Activated naive CD8-positive, alpha-beta T cell treated with anti-CD3 and anti-CD28 coated beads, Interleukin-2, amount 50 U/mL, for 24 hours (primary cell): ENCODE measurements at regions not wholly inside any gene's neighbourhood (a gene's known extent, or its start where the extent isn't known, plus 50 kb on each side); places are given as distances from the start of the nearest gene placed in this dataset.
"Not testable (repeated sequence)": the region's sequence is repeated elsewhere in the genome, so short reads cannot be mapped to it uniquely, and the experiment has no call there.

Experiments
- ATAC-seq: fragments of 150-1000 bp; cut with Tn5 transposase; one replicate; pipeline ENCODE4 v1.10.0; 2021
- DNase-seq: peaks from one replicate; pipeline ENCODE4 v3.0.0; 2021
- H3K27ac Mint-ChIP-seq: one replicate; pipeline ENCODE4 v1.8.0; 2021; ENCODE audit warnings: mild to moderate bottlenecking, mixed read lengths
- H3K27me3 Mint-ChIP-seq: one replicate; pipeline ENCODE4 v1.8.0; 2021; ENCODE audit warnings: mixed read lengths
- H3K36me3 Mint-ChIP-seq: one replicate; pipeline ENCODE4 v1.8.0; 2021; ENCODE audit warnings: low read depth, mixed read lengths
- H3K4me1 Mint-ChIP-seq: one replicate; pipeline ENCODE4 v1.8.0; 2021; ENCODE audit warnings: mixed read lengths
- H3K4me3 Mint-ChIP-seq: one replicate; pipeline ENCODE4 v1.8.0; 2021; ENCODE audit warnings: mild to moderate bottlenecking, moderate library complexity, mixed read lengths
- H3K9me3 Mint-ChIP-seq: one replicate; pipeline ENCODE4 v1.8.0; 2021; ENCODE audit warnings: mixed read lengths

DNA sequence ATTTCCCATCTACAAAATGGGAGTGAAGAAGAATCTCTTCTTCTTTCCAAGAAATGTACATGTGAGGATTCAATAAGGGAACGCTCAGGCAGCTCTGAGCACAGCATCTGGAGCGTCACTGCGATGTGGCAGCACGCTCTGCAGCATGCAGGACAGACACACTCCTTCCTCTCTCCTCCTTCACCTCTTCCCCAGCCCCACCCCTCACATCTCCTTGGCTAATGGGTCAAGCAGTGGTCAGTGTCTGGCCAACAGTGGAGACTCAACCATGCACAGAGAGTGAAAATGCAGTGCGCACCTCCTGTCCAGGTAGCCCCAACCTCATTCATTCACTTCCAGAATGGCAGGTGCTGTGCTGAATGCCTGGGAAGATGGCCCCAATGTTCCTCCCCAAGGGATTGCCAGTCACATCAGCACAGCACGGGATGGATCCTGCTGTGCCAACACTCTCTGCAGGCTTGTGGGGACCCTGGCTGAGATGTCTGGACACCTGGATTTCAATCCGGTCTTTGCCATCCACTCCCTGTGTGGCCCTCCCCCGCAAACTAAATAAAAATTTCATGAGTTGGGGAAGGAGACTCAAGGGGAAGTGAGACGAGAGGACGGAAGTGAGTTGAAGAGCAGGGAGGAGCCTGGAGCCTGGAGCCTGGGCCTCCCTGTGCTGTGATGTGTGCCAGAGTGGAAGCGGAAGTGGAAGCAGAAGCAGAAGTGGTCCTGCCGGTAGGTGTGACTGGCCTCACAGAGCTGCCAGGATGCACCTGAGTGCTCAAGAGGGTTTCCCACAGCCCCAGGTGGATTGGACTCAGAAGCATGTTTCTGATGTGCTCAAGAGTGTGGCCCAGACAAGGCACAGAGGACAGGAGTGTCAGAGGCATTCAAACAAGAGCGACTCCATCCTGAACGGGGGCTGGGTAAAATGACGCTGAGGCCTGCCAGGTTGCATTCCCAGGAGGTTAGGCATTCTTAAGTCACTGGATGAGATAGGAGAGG lies 163.9 kb downstream of the SMAD6 start:
- Mint-ChIP-seq H3K36me3 (no peaks in the 10 kb centered on the region), H3K4me1 (peaks cover 14% of the 10 kb centered on the region), H3K4me3 (no peak overlapping the region), H3K27ac (peak overlapping the region; percentile 7), H3K27me3 (peaks cover 26% of the 10 kb centered on the region), H3K9me3 (no peaks in the 10 kb centered on the region)
- DNase-seq = peak; percentile 24
- peak; percentile 44 for ATAC-seq

DNA sequence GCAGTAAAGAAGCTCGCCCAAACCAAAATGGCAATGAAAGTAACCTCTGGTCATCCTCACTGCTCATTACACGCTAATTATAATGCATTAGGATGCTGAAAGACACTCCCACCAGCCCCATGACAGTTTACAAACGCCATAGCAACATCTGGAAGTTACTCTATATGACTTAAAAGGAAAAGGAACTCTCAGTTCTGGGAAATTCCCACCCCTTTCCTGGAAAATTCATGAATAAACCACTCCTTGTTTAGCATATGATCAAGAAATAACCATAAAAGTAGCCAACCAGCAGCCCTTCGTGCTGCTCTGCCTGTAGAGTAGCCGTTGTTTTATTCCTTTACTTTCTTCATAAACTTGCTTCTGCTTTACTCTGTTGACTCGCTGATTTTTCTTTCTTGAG lies 164.6 kb downstream of the SMAD6 start:
- H3K36me3 Mint-ChIP-seq = no peaks in the 10 kb centered on the region
- ATAC-seq = no peak

DNA sequence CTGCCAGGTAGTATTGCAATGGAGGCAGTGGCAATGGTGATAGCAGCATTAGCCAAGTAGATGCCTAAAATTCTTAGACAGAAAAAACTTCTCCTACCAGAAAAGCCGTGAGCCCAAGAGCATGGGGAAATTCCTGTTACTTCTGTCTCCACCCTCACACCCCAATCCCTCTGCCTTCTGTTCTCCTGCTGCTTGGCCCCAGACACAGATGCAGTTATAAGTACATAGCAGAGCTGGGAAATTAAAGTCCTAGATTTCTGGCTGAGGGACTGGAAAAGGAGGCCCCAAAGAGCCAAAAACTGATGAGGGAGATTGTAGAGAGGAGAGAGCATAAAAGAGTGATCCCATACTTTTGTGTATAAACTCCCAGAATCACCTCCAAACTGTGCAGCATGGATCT lies 166.9 kb downstream of the SMAD6 start:
- no peaks in the 10 kb centered on the region for H3K9me3 Mint-ChIP-seq
- DNase-seq (no peak), ATAC-seq (no peak)
- peaks cover 8% of the 10 kb centered on the region for H3K4me1 Mint-ChIP-seq
- no peak overlapping the region for H3K4me3 Mint-ChIP-seq
- H3K36me3 Mint-ChIP-seq = no peaks in the 10 kb centered on the region
- peaks cover 22% of the 10 kb centered on the region for H3K27me3 Mint-ChIP-seq
- H3K27ac Mint-ChIP-seq = no peak overlapping the region

More for the DNA sequence above, 164.6 kb downstream of the SMAD6 start:
- Mint-ChIP-seq H3K27ac (no peak overlapping the region), H3K4me3 (no peak overlapping the region), H3K4me1 (peaks cover 14% of the 10 kb centered on the region), H3K27me3 (peaks cover 27% of the 10 kb centered on the region), H3K9me3 (no peaks in the 10 kb centered on the region)
- DNase-seq = no peak

DNA sequence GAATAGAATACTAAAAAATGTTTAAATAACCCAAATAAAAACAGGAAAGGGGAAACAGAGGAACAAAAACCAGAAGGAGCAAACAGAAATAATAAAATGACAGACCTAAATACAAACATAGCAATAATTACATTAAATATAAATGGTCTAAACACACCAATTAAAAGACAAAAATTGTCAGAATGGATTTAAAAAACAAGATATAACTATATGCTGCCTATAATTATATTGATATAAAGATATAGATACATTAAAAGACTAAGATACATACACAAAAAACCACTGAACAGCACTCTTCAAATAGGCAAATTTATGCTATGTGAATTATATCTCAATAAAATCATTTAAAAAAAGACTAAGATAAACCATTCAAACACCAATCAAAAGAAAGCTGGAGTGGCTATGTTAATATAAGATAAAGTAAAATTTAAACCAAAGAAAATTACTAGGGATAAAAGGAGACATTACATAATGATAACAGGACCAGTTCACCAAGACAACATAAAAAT lies 168.9 kb downstream of the SMAD6 start:
- Mint-ChIP-seq H3K4me3 (no peak overlapping the region), H3K27ac (no peak overlapping the region), H3K4me1 (peaks cover 7% of the 10 kb centered on the region), H3K36me3 (no peaks in the 10 kb centered on the region), H3K27me3 (peaks cover 22% of the 10 kb centered on the region), H3K9me3 (no peaks in the 10 kb centered on the region)
- ATAC-seq = no peak
- no peak for DNase-seq

DNA sequence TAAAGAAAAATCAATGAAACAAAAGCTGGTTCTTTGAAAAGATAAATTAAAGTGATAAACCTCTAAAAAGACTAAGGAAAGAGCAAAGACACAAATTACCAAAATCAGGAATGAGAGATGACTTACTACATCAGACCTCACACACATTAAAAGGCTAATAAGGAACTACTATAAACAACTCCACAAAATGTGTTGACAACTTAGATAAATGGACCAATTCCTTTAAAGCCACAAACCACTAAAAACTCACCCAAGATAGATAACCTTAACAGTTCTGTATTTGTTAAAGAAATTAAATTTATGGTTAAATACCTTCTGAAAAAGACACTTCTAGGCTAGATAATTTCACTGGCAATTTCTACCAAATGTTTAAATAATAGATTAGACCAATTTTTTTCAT lies 170.4 kb downstream of the SMAD6 start:
- H3K9me3 Mint-ChIP-seq = no peaks in the 10 kb centered on the region
- no peak for DNase-seq
- H3K27ac Mint-ChIP-seq = no peak overlapping the region
- peaks cover 21% of the 10 kb centered on the region for H3K27me3 Mint-ChIP-seq
- no peak overlapping the region for H3K4me3 Mint-ChIP-seq
- ATAC-seq = no peak
- H3K36me3 Mint-ChIP-seq = no peaks in the 10 kb centered on the region
- no peaks in the 10 kb centered on the region for H3K4me1 Mint-ChIP-seq

DNA sequence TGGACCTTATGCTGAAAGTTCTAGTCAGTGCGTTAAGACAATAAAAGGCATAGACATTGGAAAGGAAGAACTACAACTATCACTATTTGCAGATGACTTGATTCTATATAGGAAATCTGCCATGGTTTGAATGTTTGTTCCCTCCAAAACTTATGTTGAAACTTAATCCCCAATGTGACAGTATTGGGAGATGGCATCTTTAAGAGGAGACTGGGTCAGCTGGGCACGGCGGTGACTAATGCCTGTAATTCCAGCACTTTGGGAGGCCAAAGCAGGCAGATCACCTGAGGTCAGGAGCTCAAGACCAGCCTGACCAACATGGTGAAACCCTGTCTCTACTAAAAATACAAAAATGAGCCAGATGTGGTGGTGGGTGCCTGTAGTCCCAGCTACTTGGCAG lies 171.3 kb downstream of the SMAD6 start:
- not testable (repeated sequence) for H3K9me3 Mint-ChIP-seq, ATAC-seq, H3K4me3 Mint-ChIP-seq, H3K4me1 Mint-ChIP-seq, H3K27ac Mint-ChIP-seq, H3K36me3 Mint-ChIP-seq, DNase-seq
- H3K27me3 Mint-ChIP-seq = peaks cover 14% of the 10 kb centered on the region

DNA sequence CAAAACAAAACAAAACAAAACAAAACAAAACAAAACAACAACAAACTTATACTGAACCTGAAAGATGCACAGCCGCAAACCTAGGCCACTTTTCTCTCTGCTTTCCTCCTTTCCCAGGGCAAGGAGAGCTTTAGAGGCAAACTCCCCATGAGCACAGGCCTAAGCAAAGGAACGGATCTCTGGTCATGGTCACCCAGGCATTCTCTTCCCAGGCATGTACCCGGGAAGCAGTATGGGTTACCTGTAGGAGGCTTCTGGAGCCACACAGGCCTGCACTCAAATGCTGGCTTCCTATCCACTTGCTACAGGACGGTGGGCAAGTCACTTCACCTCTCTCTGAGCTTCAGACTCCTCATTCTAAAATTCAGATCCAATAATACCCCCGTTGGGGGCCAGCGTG lies 171.8 kb downstream of the SMAD6 start:
- H3K4me1 Mint-ChIP-seq = no peaks in the 10 kb centered on the region
- H3K4me3 Mint-ChIP-seq = no peak overlapping the region
- ATAC-seq (no peak), DNase-seq (no peak)
- H3K36me3 Mint-ChIP-seq = no peaks in the 10 kb centered on the region
- H3K9me3 Mint-ChIP-seq = no peaks in the 10 kb centered on the region
- H3K27ac Mint-ChIP-seq = no peak overlapping the region
- H3K27me3 Mint-ChIP-seq = peaks cover 10% of the 10 kb centered on the region

DNA sequence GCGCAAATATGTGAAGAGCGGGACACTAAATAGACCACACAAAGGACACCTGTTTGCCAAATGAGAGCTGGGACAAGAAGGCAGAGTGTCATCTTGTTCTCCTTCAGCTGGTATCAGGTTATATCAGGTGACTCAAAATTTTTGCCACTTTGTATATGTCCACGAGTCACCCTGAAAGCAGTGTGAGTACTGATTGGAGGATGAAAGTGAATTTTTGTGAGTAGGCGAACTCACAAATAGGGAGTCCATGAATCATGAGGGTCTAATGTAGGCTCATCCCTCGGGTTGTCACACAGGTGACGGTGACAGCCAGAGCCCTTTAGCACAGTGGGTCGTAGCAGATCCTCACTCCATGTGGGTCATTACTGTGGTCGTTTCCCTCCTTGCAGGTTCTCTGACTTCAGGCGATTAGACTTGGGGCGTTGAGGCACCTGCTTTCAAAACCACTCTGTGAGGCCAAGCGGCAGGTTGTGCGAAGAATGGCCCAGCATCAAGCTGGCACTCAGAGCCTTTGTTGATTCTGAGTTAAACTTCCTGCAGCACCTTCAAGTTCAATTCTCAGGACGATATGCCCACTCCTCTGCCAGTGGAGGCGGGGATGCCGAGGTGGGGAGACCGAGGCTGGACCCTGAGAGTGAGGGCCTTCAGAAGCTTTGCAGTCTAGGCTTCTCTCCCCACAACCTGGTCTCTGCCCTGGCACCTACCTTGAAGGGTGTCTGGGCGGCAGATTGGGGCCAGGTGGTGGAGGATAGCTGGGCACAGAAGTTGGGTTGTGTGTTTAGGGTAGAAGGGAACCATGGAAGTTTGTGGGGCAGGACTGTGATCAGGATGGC lies 173.8 kb downstream of the SMAD6 start:
- no peak overlapping the region for H3K27ac Mint-ChIP-seq
- no peak for DNase-seq
- no peak overlapping the region for H3K4me3 Mint-ChIP-seq
- H3K27me3 Mint-ChIP-seq = peaks cover 2% of the 10 kb centered on the region
- ATAC-seq = peak; percentile 59
- H3K36me3 Mint-ChIP-seq = no peaks in the 10 kb centered on the region
- peaks cover 1% of the 10 kb centered on the region for H3K4me1 Mint-ChIP-seq
- H3K9me3 Mint-ChIP-seq = no peaks in the 10 kb centered on the region

DNA sequence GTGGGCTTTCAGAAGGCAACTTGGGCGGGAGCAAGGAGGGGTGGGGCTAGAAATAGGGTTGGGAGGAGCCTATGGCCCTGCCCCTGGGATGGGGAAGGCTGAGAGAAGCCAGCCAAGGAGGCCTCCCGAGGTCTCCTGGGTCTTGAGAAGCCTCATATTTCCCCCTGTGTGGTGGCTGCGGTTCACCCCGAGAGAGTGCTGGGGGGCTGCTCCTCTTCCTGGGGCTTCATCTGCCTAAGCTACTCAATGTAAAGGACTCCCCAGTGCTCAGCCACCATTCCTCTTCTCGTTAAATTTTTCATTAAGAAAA lies 174.3 kb downstream of the SMAD6 start:
- no peak for DNase-seq

DNA sequence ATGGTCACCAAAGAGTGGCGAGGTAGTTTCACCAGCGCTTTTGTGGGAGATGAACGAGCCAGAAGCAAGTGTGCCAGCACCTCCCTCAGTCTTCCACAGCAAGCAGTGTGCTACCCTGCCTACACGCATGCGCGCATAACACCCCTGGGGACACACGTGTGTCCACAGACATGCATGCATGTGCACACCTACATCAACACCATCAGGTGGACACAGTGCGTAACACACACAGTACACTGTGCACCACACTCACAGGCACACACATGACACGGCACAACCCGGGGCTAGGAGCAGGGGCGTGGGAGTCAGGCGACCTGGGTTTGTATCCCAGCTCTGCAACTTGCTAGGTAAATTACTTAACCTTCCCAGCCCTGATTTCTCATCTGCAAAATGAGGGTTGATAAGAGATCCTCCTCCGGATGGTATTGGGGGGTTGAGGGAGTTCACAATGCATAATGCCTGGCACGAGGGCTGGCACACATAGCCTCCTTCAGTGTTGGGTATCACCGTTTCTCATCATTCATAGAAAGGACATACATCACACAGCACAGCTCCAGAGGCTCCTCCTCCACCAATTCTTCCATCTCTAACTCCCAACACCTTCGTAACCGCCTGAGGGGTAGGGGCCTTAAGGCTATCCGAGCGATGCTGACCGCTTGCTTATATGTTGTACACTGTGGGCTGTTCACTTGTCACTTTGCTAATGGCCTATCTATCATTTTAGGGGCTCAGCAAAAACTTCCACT lies 174.9 kb downstream of the SMAD6 start:
- peaks cover 2% of the 10 kb centered on the region for H3K27me3 Mint-ChIP-seq
- H3K9me3 Mint-ChIP-seq = no peaks in the 10 kb centered on the region
- H3K4me1 Mint-ChIP-seq = peaks cover 2% of the 10 kb centered on the region
- H3K4me3 Mint-ChIP-seq = no peak overlapping the region
- H3K36me3 Mint-ChIP-seq = no peaks in the 10 kb centered on the region
- DNase-seq = no peak
- no peak for ATAC-seq
- no peak overlapping the region for H3K27ac Mint-ChIP-seq

More for the DNA sequence above, 174.3 kb downstream of the SMAD6 start:
- Mint-ChIP-seq H3K9me3 (no peaks in the 10 kb centered on the region), H3K4me3 (no peak overlapping the region), H3K27ac (no peak overlapping the region), H3K36me3 (no peaks in the 10 kb centered on the region), H3K4me1 (peaks cover 2% of the 10 kb centered on the region), H3K27me3 (peaks cover 4% of the 10 kb centered on the region)
- ATAC-seq = no peak

DNA sequence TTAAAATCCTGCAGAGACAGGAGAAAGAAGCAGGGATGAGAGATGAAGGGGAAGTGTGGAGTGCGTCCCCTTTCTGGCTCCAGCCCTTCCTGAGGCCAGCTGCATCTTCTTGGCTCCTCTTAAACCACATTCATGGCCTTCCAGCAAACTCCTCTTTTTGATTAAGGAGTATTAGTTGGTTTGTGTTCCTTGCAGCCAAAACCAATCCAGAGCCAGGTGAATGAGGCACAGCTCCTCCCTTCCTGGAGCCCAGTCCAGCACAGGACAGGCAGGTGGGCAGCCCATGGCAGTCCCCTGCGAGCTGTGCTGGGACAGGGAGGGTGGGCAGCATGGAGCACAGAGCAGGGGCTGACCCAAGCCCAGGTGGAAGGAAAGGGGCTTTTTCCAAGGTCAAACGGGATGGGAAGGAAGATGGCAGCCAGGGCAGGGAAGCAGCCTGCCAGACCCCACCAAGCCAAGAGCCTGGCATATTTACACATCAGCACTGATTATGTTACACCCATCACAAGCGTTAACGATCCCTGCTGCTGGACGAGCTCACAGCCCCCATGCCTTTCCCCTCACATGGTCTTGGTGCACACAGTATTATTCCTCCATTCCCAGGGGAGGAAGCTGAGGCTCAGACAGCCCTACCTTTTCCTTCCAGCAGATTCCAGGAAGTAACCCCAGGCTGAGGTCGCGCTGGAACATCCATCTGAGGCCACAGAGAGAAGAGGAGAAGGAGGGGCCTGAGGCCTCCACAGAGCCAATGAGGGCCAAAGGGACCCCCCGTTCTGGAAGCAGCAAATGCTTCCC lies 175.6 kb downstream of the SMAD6 start:
- no peak overlapping the region for H3K4me3 Mint-ChIP-seq
- H3K27ac Mint-ChIP-seq = no peak overlapping the region
- H3K9me3 Mint-ChIP-seq = no peaks in the 10 kb centered on the region
- DNase-seq (no peak), ATAC-seq (no peak)
- H3K4me1 Mint-ChIP-seq = peaks cover 6% of the 10 kb centered on the region
- H3K27me3 Mint-ChIP-seq = peaks cover 2% of the 10 kb centered on the region
- no peaks in the 10 kb centered on the region for H3K36me3 Mint-ChIP-seq

DNA sequence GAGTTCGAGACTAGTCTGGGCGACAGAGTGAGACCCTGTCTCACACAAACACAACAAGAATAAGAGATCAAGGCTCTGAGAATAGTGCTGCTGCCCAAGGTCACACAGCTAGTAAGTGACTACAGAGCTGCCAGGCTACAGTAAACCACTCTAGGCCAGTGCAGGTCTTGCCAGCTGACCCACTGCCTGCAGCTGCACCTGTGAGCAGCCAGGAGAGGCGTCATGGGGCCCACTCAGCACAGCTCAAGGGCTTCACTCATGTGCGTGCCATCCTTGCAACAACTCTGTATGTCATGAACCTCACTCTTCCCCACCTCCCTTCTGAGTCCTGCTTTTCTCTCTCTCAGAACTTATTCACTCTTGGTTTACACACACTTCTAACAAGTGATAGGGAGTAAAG lies 176.7 kb downstream of the SMAD6 start:
- Mint-ChIP-seq H3K4me1 (peaks cover 12% of the 10 kb centered on the region), H3K36me3 (no peaks in the 10 kb centered on the region)
- no peak for ATAC-seq

DNA sequence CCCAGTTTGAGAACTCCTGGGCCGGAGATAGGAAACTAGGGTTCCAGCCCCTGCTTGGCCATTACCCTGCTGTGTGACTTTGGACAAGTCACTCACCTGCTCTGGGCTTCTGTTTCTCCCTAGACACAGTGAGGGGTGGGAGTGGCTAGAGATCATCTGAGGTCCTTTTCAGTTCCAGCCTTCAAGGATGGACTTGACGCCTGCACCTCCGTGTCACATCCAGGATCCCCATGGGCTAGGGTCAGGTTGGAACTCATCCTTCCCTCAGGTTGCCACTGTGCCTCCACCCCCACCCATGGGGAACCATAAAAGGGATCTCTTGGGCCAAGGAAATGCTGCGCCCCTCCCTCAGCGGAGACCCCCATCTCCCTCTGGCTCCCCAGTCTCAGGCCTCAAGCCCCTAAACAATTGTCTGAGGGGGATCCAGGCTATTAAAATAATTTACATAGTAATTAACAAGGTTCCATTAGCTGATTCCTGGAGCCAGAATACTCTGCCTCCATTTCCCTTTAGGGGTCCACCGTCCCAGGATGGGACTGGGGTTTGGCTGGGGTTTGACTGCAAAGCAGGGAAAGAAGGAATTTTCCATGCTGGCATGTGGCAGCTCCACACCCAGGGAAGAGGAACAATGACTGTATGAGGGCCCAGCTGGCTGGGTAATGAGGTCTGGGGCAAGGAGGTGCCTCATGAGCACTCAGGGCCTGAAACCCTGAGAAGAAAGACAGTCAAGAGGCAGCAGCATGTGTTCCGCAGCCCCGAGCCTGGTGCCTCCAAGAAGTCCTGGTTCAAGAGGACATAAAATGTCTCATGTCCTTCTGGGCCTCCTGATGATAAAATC lies 177.7 kb downstream of the SMAD6 start:
- Mint-ChIP-seq H3K36me3 (no peaks in the 10 kb centered on the region), H3K4me3 (no peak overlapping the region), H3K9me3 (no peaks in the 10 kb centered on the region), H3K4me1 (peaks cover 12% of the 10 kb centered on the region), H3K27me3 (peaks cover 6% of the 10 kb centered on the region), H3K27ac (no peak overlapping the region)
- no peak for DNase-seq
- no peak for ATAC-seq

More for the DNA sequence above, 176.7 kb downstream of the SMAD6 start:
- H3K27ac Mint-ChIP-seq = no peak overlapping the region
- no peak overlapping the region for H3K4me3 Mint-ChIP-seq
- no peak for DNase-seq
- no peaks in the 10 kb centered on the region for H3K9me3 Mint-ChIP-seq
- peaks cover 6% of the 10 kb centered on the region for H3K27me3 Mint-ChIP-seq
